Kidney capillary endothelial cell (primary cell): ENCODE measurements at regions not wholly inside any gene's neighbourhood (a gene's known extent, or its start where the extent isn't known, plus 50 kb on each side); places are given as distances from the start of the nearest gene placed in this dataset.

Experiments
- DNase-seq: peaks from one replicate; pipeline ENCODE4 v3.0.0-alpha.2; 2018; ENCODE audit warnings: low spot score

- no peak for DNase-seq
Observed at GRCh38 chr5:10173716-10174115, 76.0 kb downstream of the ATPSCKMT start.

- no peak for DNase-seq
Observed at GRCh38 chr5:10172247-10172646, 77.4 kb downstream of the ATPSCKMT start.

GRCh38 chr5:10169359-10169758, 80.3 kb downstream of the ATPSCKMT start:
- DNase-seq = no peak

- DNase-seq = no peak
Observed at GRCh38 chr5:10168254-10168653, 81.4 kb downstream of the ATPSCKMT start.

- DNase-seq = no peak
Observed at GRCh38 chr5:10167806-10168205, 81.9 kb downstream of the ATPSCKMT start.

GRCh38 chr5:10166392-10166791, 83.3 kb downstream of the ATPSCKMT start:
- no peak for DNase-seq

- no peak for DNase-seq
Observed at GRCh38 chr5:10162468-10162867, 87.2 kb downstream of the ATPSCKMT start.

- DNase-seq = no peak
Observed at GRCh38 chr5:10161778-10162177, 87.9 kb downstream of the ATPSCKMT start.

GRCh38 chr5:10160241-10160640, 89.4 kb downstream of the ATPSCKMT start:
- no peak for DNase-seq

- DNase-seq = no peak
Observed at GRCh38 chr5:10158886-10159285, 90.8 kb downstream of the ATPSCKMT start.

GRCh38 chr5:10157085-10157669, 92.5 kb downstream of the ATPSCKMT start:
- DNase-seq = no peak

- DNase-seq = no peak
Observed at GRCh38 chr5:10155897-10156667, 93.6 kb downstream of the ATPSCKMT start.

GRCh38 chr5:10153808-10154537, 95.7 kb downstream of the ATPSCKMT start:
- no peak for DNase-seq

GRCh38 chr5:10153394-10153793, 96.3 kb downstream of the ATPSCKMT start:
- DNase-seq = no peak

GRCh38 chr5:10151656-10152055, 98.0 kb downstream of the ATPSCKMT start:
- DNase-seq = no peak

- no peak for DNase-seq
Observed at GRCh38 chr5:10149911-10150310, 99.8 kb downstream of the ATPSCKMT start.

- DNase-seq = peak; percentile 3
Observed at GRCh38 chr5:10145923-10146401, 103.7 kb downstream of the ATPSCKMT start.

GRCh38 chr5:10144040-10144439, 105.6 kb downstream of the ATPSCKMT start:
- DNase-seq = no peak

GRCh38 chr5:10140195-10140973, 109.3 kb downstream of the ATPSCKMT start:
- DNase-seq = no peak

GRCh38 chr5:10138395-10139057, 111.2 kb downstream of the ATPSCKMT start:
- no peak for DNase-seq

- no peak for DNase-seq
Observed at GRCh38 chr5:10133830-10134229, 115.9 kb downstream of the ATPSCKMT start.

- no peak for DNase-seq
Observed at GRCh38 chr5:10130881-10131280, 118.8 kb downstream of the ATPSCKMT start.
